Left lobe of liver (tissue), 2 donors: ENCODE measurements at regions not wholly inside any gene's neighbourhood (a gene's known extent, or its start where the extent isn't known, plus 50 kb on each side); places are given as distances from the start of the nearest gene placed in this dataset.

ENCODE experiments used
- ATAC-seq: fragments of 200-7000 bp; cut with Tn5 transposase; one replicate; pipeline ENCODE4 v1.9.1; 2020; ENCODE audit warnings: mild to moderate bottlenecking, moderate library complexity
- DNase-seq: peaks from one replicate; pipeline ENCODE4 v3.0.0-alpha.2; 2020; ENCODE audit warnings: low spot score
- donor health status: DM: no; HTN: no; CAD: no; lungs with moderate emphysema.
- donor health status: DM: no; HTN: yes; CAD: no.

DNA sequence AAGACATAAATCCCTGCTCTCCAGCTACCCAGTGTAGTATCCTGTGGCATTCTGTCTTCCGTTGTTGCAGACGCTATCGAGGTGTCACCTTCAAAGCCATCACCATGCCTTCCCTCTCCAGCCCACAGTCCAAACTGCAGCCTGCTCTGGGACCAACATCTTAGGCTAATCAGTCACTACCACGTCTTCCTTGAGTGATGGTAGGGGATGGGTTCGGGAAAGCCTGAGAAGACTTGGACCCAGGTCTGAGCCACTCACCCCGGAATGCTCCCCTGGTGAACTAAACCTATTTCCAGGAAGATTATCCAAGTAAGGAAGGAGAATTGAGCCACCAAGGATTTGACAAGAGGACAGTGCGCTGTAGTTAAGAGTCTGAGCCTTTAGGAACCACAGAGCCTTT, 52.9 kb upstream of the IRX1 start:
- DNase-seq, result no peak
- ATAC-seq, result no peak

DNA sequence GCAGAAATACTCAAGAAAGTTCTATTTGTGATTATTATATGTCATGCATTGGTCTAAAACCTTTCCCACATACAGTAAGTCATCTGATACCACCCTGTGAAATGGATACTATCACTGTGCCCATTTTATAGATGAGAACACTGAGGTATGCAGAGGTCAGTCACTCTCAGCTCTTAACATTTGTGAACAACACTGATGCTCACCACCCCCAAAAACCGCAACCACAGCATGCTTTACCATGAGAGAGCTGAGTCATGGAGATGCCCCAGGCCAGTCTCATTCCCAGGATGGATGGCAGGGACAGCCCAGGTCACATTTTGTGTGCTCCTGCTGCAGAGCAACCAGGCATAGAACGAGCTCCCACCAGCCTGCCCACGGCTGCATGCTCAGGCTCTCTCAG, 53.5 kb upstream of the IRX1 start:
- no peak for ATAC-seq
- DNase-seq, result no peak

- ATAC-seq (no peak), DNase-seq (no peak)
These were observed 56.7 kb upstream of the IRX1 start for GRCh38 chr5:3538886-3539285.

DNA sequence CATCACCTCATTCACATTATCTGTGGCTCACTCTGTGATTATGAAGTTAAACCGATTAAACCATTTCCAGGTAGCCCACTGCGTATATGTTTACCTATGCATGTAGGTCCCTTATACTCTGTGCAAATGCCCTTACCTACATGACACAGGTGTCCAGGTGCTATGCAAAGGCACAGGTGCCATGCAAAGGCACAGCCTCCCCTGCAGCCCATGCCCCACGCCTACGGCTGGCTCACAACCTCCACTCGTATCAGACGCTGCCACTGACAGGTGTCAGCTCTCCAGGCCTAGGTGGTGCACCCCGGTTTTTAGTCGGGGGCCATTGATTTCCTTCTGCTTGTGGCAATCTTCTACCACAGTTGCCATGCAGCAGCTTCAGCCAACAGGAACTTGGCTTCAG, 57.7 kb upstream of the IRX1 start:
- DNase-seq, result no peak
- no peak for ATAC-seq

GRCh38 chr5:3535414-3536211, 60.0 kb upstream of the IRX1 start:
- no peak for DNase-seq
- ATAC-seq, result no peak

DNA sequence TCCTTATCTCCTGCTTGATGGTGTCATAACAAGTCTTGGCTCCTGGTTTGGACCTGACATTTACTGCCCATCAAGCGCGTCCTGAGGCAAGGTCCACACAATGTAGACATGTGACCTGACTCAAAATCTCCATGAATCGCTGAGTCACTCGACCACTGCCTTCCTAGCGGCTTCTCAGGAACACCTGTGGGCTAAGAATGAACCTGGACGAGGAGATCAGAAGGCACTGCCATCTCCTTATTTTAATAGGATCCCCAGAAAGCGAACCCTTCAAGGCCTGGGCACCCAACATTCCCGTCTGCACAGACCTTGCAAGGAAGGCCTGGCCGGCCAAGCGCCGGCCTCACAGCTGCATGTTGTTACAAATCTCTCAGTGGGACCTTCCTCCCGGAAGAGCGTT, 60.6 kb upstream of the IRX1 start:
- no peak for ATAC-seq
- no peak for DNase-seq

DNA sequence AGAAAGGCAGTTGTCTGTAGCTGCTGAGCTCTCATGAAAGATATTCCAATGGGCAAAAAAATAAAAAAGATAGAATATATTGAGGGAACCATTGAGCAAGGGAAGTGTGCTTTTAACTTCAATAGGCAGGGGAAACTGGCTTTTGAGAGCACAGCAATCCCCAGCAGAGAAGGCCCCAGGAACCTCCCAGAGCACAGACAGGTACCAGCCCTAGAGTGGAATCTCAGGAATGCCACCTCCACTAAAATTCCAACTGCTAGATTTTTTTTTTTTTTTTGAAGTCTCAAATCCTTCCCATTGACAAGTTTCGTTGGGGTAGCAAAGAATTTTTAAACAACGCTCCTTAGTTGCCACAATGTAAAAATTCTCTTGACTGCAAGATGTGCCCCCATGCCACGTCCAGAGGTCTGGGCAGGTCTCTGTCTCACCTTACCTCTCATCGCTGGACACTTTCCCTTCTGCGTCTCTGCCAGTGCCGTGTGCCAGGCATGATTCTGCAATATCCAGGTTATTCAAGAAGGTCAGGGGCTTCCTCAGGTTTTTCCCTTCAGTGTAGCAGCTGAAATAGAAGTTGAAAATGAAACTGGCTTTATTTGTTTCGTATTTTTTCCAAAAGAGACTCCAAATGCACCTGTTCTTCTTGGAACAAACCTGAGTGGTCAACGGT, 64.2 kb upstream of the IRX1 start:
- DNase-seq (no peak), ATAC-seq (no peak)

DNA sequence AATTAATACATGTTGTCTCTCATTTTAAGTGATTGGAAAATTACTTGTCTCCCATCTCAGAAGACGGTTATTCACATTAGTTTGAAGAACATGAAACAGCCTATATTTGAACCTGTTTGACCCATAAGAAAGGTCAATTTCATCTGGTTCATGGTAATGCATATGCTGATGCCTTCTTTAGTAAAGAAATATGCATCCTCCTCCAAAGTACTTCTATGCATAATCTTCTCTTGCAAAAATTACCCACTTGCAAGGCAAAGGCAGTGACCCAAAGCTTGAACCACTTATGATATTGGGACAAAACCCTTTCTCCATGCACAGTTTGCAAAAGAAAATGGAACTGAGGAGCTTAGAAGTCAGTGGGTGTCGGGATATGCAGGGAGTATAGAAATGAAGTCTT, 65.4 kb upstream of the IRX1 start:
- no peak for DNase-seq
- no peak for ATAC-seq

DNA sequence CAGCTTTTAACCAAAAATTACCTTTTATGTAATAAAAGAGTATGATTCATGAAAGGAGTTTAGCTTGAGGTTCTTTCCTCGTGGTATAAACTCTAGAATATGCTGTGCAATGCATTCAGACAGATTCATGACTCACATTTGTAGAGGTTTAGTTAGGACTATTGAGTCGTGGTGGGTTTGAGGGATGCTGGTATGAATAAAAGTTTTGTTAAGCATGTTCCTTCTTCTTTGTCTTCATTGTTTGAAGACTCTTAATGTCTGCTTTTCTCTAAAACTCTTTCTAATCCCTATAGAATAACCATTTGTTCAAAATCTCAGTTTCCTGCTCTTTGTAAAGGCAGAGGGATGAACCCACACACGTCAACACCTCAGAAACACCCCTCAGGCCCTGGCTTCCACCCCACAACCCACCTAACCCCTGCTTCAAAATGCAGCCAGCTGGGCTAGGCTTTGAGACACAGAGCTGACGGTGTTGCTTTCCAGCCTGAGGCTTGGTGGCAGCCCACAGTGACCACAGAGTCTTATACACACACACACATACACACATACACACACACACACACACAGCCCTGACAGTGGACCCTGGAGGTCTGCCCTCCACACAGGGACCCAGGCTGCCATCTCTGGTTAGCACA, 69.0 kb upstream of the IRX1 start:
- ATAC-seq (no peak), DNase-seq (no peak)

GRCh38 chr5:3522491-3522890, 73.1 kb upstream of the IRX1 start:
- DNase-seq, result no peak
- no peak for ATAC-seq

DNA sequence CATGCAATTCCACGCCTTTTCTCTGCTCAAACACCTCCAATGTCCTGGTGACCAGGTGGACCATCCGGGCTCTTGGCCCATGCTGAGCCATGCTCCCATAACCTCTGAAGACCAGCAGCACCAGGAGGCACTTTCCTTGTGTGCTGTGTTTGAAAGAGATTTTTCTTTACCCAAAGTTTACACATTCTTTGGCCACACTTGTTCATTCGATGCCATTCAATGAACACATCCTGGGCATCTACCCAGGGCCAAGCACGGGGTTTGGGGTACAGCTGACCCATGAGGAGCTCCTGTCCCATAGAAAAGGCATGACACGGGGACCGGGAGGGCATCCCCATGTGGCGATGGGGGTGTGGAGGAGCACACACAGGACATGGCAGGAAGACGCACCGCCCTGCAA, 77.1 kb upstream of the IRX1 start:
- ATAC-seq, result no peak
- DNase-seq, result no peak

- ATAC-seq (no peak), DNase-seq (no peak)
These were observed 77.6 kb upstream of the IRX1 start for GRCh38 chr5:3518051-3518450.

- ATAC-seq (no peak), DNase-seq (no peak)
These were observed 78.3 kb upstream of the IRX1 start for GRCh38 chr5:3517348-3517747.

DNA sequence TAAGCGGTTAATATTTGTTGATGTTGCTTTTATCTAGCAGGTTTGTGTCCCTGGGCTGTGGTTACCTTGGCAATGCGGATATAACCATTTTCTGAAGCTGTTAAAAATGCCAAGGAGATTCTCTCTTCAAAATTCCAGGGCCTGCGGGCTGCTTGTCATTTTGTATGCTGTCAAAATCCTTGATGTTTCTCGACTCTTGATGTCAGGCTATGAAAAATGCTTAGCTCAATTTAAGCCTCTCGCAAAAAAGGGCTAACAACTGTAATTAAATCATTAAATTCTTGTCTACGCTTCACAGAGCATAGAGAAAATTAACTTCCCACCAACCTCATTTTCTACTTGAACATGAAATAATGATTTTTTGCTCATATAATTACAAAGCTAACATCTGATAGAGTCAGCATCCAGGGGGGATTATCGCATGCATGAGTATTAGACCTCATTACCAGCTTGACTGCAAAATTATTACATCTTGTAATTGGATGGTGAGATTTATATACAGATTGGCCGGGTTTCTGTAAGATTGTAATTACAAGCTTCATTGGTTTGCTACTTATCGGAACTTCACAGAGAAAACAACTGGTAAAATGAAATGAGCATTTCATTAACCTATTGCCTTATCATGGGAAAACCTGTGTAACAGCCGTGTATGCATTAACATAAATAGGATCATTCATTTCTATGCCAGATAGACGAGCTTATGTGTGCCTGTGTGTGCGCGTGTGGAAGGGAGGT, 83.1 kb upstream of the IRX1 start:
- ATAC-seq, result no peak
- no peak for DNase-seq

DNA sequence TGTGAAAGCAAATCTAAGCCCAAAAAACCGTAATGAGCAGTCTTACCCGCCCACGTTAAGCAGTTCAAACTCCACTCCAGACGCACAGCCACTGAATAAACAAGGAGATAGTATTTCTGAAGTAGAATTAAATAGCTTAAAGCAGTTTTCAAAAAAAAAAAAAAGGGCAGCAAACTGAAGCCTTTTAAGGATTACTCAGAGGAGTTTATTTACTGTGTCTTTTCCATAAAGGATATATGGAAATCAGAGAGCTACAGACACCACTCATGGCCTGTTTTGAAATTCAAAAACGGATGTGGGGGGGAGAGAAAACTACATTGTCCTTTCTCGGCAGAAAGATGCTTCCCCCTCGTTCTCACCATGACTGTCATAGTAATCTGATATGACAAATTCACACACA, 83.7 kb upstream of the IRX1 start:
- ATAC-seq, result no peak

DNA sequence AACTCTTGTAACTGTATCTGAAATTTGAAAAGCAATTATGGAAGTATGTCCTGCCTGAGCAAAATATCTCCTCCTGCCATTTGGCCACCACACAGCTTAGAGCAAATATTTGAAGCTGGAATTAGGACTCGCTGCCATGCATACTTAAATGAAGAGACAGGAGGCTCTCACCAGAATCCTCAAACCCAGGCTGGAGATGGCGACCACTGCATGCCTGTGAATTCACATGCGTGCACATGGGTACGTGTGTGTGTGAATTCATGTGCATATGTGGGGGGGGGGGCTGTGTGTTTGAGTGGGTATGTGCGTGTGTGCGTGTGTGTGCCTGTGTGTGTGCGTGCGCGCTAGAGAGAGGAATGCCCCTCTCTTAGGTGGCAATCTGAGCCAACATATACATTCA, 84.1 kb upstream of the IRX1 start:
- ATAC-seq (no peak), DNase-seq (no peak)

More for the DNA sequence above, 83.7 kb upstream of the IRX1 start:
- no peak for DNase-seq

- no peak for ATAC-seq
- DNase-seq, result no peak
These were observed 84.8 kb upstream of the IRX1 start for GRCh38 chr5:3510642-3511417.

- DNase-seq, result no peak
- ATAC-seq, result no peak
These were observed 86.3 kb upstream of the IRX1 start for GRCh38 chr5:3509290-3509689.

- ATAC-seq (no peak), DNase-seq (no peak)
These were observed 87.2 kb upstream of the IRX1 start for GRCh38 chr5:3508395-3508794.

GRCh38 chr5:3490957-3491507, 104.6 kb upstream of the IRX1 start:
- no peak for ATAC-seq
- DNase-seq, result no peak
